ENCODE measurements at regions not wholly inside any gene's neighbourhood (a gene's known extent, or its start where the extent isn't known, plus 50 kb on each side); places are given as distances from the start of the nearest gene placed in this dataset.
"Not testable (repeated sequence)": the region's sequence is repeated elsewhere in the genome, so short reads cannot be mapped to it uniquely, and the experiment has no call there.

- no peak for DNase-seq
Measured at GRCh38 chr7:16369855-16370254, 51.5 kb downstream of the CRPPA start.

- DNase-seq: not testable (repeated sequence)
Measured at GRCh38 chr7:16369309-16369708, 52.0 kb downstream of the CRPPA start.

GRCh38 chr7:16368885-16369284 is 52.5 kb downstream of the CRPPA start:
- DNase-seq: no peak

GRCh38 chr7:16367115-16367514 is 54.2 kb downstream of the CRPPA start:
- no peak for DNase-seq

- no peak for DNase-seq
Measured at GRCh38 chr7:16365952-16366351, 55.4 kb downstream of the CRPPA start.

GRCh38 chr7:16365177-16365576 is 56.2 kb downstream of the CRPPA start:
- DNase-seq: no peak

- DNase-seq: no peak
Measured at GRCh38 chr7:16359216-16359615, 62.1 kb downstream of the CRPPA start.

GRCh38 chr7:16357921-16358320 is 63.4 kb downstream of the CRPPA start:
- no peak for DNase-seq

- DNase-seq: no peak
Measured at GRCh38 chr7:16357474-16357873, 63.9 kb downstream of the CRPPA start.

- DNase-seq: no peak
Measured at GRCh38 chr7:16356301-16356958, 64.9 kb downstream of the CRPPA start.

GRCh38 chr7:16354573-16354972 is 66.8 kb downstream of the CRPPA start:
- DNase-seq: no peak

GRCh38 chr7:16353226-16353625 is 68.1 kb downstream of the CRPPA start:
- no peak for DNase-seq

GRCh38 chr7:16350634-16351033 is 70.7 kb downstream of the CRPPA start:
- DNase-seq: no peak

GRCh38 chr7:16348251-16348650 is 73.1 kb downstream of the CRPPA start:
- DNase-seq: no peak

- no peak for DNase-seq
Measured at GRCh38 chr7:16347827-16348192, 73.5 kb downstream of the CRPPA start.

GRCh38 chr7:16347066-16347826 is 74.1 kb downstream of the CRPPA start:
- DNase-seq: no peak

GRCh38 chr7:16345979-16346958 is 75.1 kb downstream of the CRPPA start:
- DNase-seq: no peak

- DNase-seq: no peak
Measured at GRCh38 chr7:16344927-16345326, 76.4 kb downstream of the CRPPA start.

- no peak for DNase-seq
Measured at GRCh38 chr7:16343612-16344011, 77.7 kb downstream of the CRPPA start.

- DNase-seq: no peak
Measured at GRCh38 chr7:16338065-16338464, 83.3 kb downstream of the CRPPA start.

- DNase-seq: no peak
Measured at GRCh38 chr7:16326106-16326505, 95.2 kb downstream of the CRPPA start.

GRCh38 chr7:16323313-16323712 is 98.0 kb downstream of the CRPPA start:
- DNase-seq: no peak

- DNase-seq: no peak
Measured at GRCh38 chr7:16320099-16320660, 101.2 kb downstream of the CRPPA start.
